CD1c-positive myeloid dendritic cell (primary cell): ENCODE measurements at regions not wholly inside any gene's neighbourhood (a gene's known extent, or its start where the extent isn't known, plus 50 kb on each side); places are given as distances from the start of the nearest gene placed in this dataset.
A peak's percentile ranks its signal among the peaks of the same experiment; 100 is the strongest.

Source experiments
- DNase-seq: peaks from one replicate; pipeline ENCODE4 v3.0.0-alpha.2; 2016; ENCODE audit errors: extremely low spot score

- DNase-seq: no peak
These were observed 136.0 kb upstream of the NREP start for GRCh38 chr5:111892949-111893348.

- DNase-seq: no peak
These were observed 130.7 kb upstream of the NREP start for GRCh38 chr5:111887706-111888105.

GRCh38 chr5:111869681-111870080 lies 112.7 kb upstream of the NREP start:
- no peak for DNase-seq

GRCh38 chr5:111865356-111865755 lies 108.4 kb upstream of the NREP start:
- DNase-seq: no peak

GRCh38 chr5:111863801-111864200 lies 106.8 kb upstream of the NREP start:
- DNase-seq: no peak

- no peak for DNase-seq
These were observed 102.7 kb upstream of the NREP start for GRCh38 chr5:111859533-111860270.

- DNase-seq: no peak
These were observed 102.0 kb upstream of the NREP start for GRCh38 chr5:111859031-111859430.

GRCh38 chr5:111857623-111858022 lies 100.6 kb upstream of the NREP start:
- DNase-seq: no peak

- no peak for DNase-seq
These were observed 100.0 kb upstream of the NREP start for GRCh38 chr5:111856876-111857466.

- no peak for DNase-seq
These were observed 98.4 kb upstream of the NREP start for GRCh38 chr5:111855356-111855755.

GRCh38 chr5:111854186-111854585 lies 97.2 kb upstream of the NREP start:
- no peak for DNase-seq

- DNase-seq: no peak
These were observed 96.8 kb upstream of the NREP start for GRCh38 chr5:111853748-111854147.

GRCh38 chr5:111851631-111852548 lies 94.9 kb upstream of the NREP start:
- DNase-seq: peak; percentile 5

GRCh38 chr5:111848476-111848875 lies 91.5 kb upstream of the NREP start:
- DNase-seq: no peak

GRCh38 chr5:111847052-111847925 lies 90.3 kb upstream of the NREP start:
- no peak for DNase-seq

- no peak for DNase-seq
These were observed 83.2 kb upstream of the NREP start for GRCh38 chr5:111840036-111840674.

GRCh38 chr5:111839438-111839837 lies 82.4 kb upstream of the NREP start:
- no peak for DNase-seq

- no peak for DNase-seq
These were observed 79.4 kb upstream of the NREP start for GRCh38 chr5:111836426-111836825.

- DNase-seq: no peak
These were observed 78.1 kb upstream of the NREP start for GRCh38 chr5:111834926-111835599.

- DNase-seq: no peak
These were observed 73.3 kb upstream of the NREP start for GRCh38 chr5:111830333-111830732.

- no peak for DNase-seq
These were observed 72.7 kb upstream of the NREP start for GRCh38 chr5:111829701-111830100.
